OCI-LY3 (cell line): ENCODE measurements at regions not wholly inside any gene's neighbourhood (a gene's known extent, or its start where the extent isn't known, plus 50 kb on each side); places are given as distances from the start of the nearest gene placed in this dataset.

Source experiments
- EZH2phosphoT487 ChIP-seq: fragments of 200-600 bp; shearing (Covaris generic); IDR thresholded peaks from 2 replicates; pipeline ENCODE4 v1.6.1; 2018; ENCODE audit warnings: antibody characterized with exemption, mixed run types, low read depth
- TF ChIP-seq, protein P1 (sequence below): fragments of 200-600, 300-600 bp; sonication (generic); IDR thresholded peaks from 2 replicates; pipeline ENCODE4 v1.5.1; 2014; ENCODE audit warnings: antibody characterized with exemption, low read length, low read depth

DNA sequence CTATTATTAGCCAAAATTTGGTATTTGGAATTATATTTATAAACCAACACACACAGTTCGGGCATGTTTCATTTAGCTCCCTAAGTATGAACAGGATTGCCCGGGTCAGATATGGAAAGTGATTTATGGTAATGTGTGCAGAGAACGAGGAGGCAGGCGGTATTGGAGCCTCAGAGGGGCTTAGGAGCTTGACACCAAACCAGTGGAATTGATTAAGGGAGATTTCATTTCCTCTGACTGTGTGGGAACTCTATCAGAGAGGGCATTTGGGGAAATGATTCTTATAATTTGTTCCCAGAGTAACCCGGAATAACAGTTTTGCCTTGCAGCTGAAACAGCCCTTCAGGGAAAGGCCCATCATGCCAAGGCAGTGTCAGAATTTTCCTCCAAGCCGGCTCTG is 115.1 kb upstream of the SPTLC3 start:
- TF ChIP-seq, protein P1, sequence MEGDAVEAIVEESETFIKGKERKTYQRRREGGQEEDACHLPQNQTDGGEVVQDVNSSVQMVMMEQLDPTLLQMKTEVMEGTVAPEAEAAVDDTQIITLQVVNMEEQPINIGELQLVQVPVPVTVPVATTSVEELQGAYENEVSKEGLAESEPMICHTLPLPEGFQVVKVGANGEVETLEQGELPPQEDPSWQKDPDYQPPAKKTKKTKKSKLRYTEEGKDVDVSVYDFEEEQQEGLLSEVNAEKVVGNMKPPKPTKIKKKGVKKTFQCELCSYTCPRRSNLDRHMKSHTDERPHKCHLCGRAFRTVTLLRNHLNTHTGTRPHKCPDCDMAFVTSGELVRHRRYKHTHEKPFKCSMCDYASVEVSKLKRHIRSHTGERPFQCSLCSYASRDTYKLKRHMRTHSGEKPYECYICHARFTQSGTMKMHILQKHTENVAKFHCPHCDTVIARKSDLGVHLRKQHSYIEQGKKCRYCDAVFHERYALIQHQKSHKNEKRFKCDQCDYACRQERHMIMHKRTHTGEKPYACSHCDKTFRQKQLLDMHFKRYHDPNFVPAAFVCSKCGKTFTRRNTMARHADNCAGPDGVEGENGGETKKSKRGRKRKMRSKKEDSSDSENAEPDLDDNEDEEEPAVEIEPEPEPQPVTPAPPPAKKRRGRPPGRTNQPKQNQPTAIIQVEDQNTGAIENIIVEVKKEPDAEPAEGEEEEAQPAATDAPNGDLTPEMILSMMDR, result no peak
- TF ChIP-seq EZH2phosphoT487, result no peak
